H1 (cell line): ENCODE measurements at regions not wholly inside any gene's neighbourhood (a gene's known extent, or its start where the extent isn't known, plus 50 kb on each side); places are given as distances from the start of the nearest gene placed in this dataset.

Experiments
- CTCF ChIA-PET: fragments of 300-600 bp; sonication (Branson Sonifier 250); formaldehyde crosslinking; loops from one replicate; lab custom pipeline; 2021; ENCODE audit not compliant: partially characterized antibody; lab: Charles Lee
- POLR2A ChIA-PET: fragments of 300-600 bp; sonication (Branson Sonifier 250); formaldehyde crosslinking; loops from one replicate; lab custom pipeline; 2021; ENCODE audit warnings: inconsistent platforms; ENCODE audit not compliant: partially characterized antibody; lab: Charles Lee
- DNase-seq, 2 experiments: peaks; one replicate each; pipeline versions ENCODE4 v3.0.0 to v3.0.0-alpha.2; 2010 to 2022; ENCODE audit warnings: low spot score in 2 of 2, low read depth in 1 of 2, mixed read lengths in 1 of 2
- FAIRE-seq: peaks from 2 replicates; lab custom pipeline; 2011; peaks lifted over from hg19 to GRCh38; lab: Jason Lieb, UNC
- H2AFZ ChIP-seq: 2 replicates; pipeline ENCODE4 v1.8.1; 2012; ENCODE audit warnings: low read length, inconsistent platforms
- H2AK5ac ChIP-seq: 2 replicates; pipeline ENCODE4 v1.6.1; 2013; ENCODE audit warnings: low read depth, low read length
- H2BK120ac ChIP-seq: replicated peaks from 2 replicates; pipeline ENCODE3; 2013; ENCODE audit warnings: low read depth, low read length, inconsistent platforms
- H2BK12ac ChIP-seq: 2 replicates; pipeline ENCODE4 v1.6.1; 2013; ENCODE audit warnings: low read depth, low read length
- H2BK15ac ChIP-seq: 2 replicates; pipeline ENCODE4 v1.6.1; 2013; ENCODE audit warnings: low read length
- H2BK20ac ChIP-seq: 2 replicates; pipeline ENCODE4 v1.6.1; 2013; ENCODE audit warnings: low read length
- H2BK5ac ChIP-seq: 2 replicates; pipeline ENCODE4 v1.6.1; 2013; ENCODE audit warnings: low read depth, low read length
- H3K14ac ChIP-seq: 2 replicates; pipeline ENCODE4 v1.6.1; 2013; ENCODE audit warnings: inconsistent platforms; ENCODE audit not compliant: insufficient read length
- H3K18ac ChIP-seq: 2 replicates; pipeline ENCODE4 v1.6.1; 2013; ENCODE audit warnings: low read length; ENCODE audit errors: extremely low read depth
- H3K23ac ChIP-seq: 2 replicates; pipeline ENCODE4 v1.6.1; 2013; ENCODE audit warnings: inconsistent platforms; ENCODE audit not compliant: insufficient read length
- H3K23me2 ChIP-seq: 2 replicates; pipeline ENCODE4 v1.6.1; 2013; ENCODE audit warnings: low read depth, low read length
- H3K27ac ChIP-seq: 2 replicates; pipeline ENCODE4 v1.6.1; 2011; ENCODE audit warnings: low read depth, low read length, inconsistent platforms
- H3K27me3 ChIP-seq, 4 experiments: replicated peaks in 1 of 4; 1 replicate in 1 of 4; 2 replicates in 3 of 4; pipeline versions ENCODE4 v1.6.1 to v1.8.1; 2011 to 2013; ENCODE audit warnings: low read length in 3 of 4, mild to moderate bottlenecking in 3 of 4, inconsistent platforms in 2 of 4, mixed read lengths in 2 of 4, moderate library complexity in 1 of 4; ENCODE audit not compliant: control insufficient read depth in 3 of 4, insufficient read depth in 3 of 4; ENCODE audit errors: extremely low read depth in 1 of 4
- H3K36me3 ChIP-seq, 4 experiments: 2 replicates each; pipeline versions ENCODE4 v1.6.1 to v1.8.1; 2011 to 2013; ENCODE audit warnings: mild to moderate bottlenecking in 4 of 4, low read length in 3 of 4, moderate library complexity in 2 of 4, control low read depth in 1 of 4, inconsistent platforms in 1 of 4; ENCODE audit not compliant: insufficient read depth in 4 of 4, control insufficient read depth in 2 of 4
- H3K4ac ChIP-seq: replicated peaks from 2 replicates; pipeline ENCODE3; 2013; ENCODE audit warnings: low read length, low read depth, mixed read lengths, inconsistent platforms; ENCODE audit not compliant: insufficient read length
- H3K4me1 ChIP-seq, 4 experiments: replicated peaks in 1 of 4; 1 replicate in 1 of 4; 2 replicates in 3 of 4; pipeline versions ENCODE4 v1.6.1 to v1.8.1; 2011 to 2013; ENCODE audit warnings: low read length in 3 of 4, inconsistent platforms in 2 of 4, mixed read lengths in 1 of 4; ENCODE audit not compliant: insufficient read depth in 4 of 4, control insufficient read depth in 3 of 4
- H3K4me2 ChIP-seq, 2 experiments: 2 replicates each; pipeline versions ENCODE4 v1.6.1 to v1.8.1; 2011 to 2013; ENCODE audit warnings: low read depth in 2 of 2, low read length in 2 of 2, control low read depth in 1 of 2, inconsistent platforms in 1 of 2, mild to moderate bottlenecking in 1 of 2; ENCODE audit not compliant: insufficient read depth in 1 of 2
- H3K4me3 ChIP-seq, 4 experiments: fragments of 200-600, 300-600 bp in 1 of 4; sonication (generic), shearing (Covaris generic), sonication (Bioruptor Twin) in 1 of 4; 2 replicates each; pipeline versions ENCODE4 v1.5.1 to v1.8.1; 2011 to 2016; ENCODE audit warnings: low read length in 4 of 4, low read depth in 3 of 4, control low read depth in 2 of 4, inconsistent platforms in 2 of 4, mild to moderate bottlenecking in 2 of 4, mixed read lengths in 1 of 4, moderate library complexity in 1 of 4; ENCODE audit not compliant: insufficient read depth in 2 of 4; ENCODE audit errors: extremely low read depth in 1 of 4
- H3K56ac ChIP-seq: replicated peaks from 2 replicates; pipeline ENCODE3; 2013; ENCODE audit warnings: low read depth, mild to moderate bottlenecking, mixed read lengths, low read length, inconsistent platforms; ENCODE audit not compliant: insufficient read length
- H3K79me1 ChIP-seq: 2 replicates; pipeline ENCODE4 v1.6.1; 2013; ENCODE audit warnings: low read depth, low read length, control low read depth
- H3K79me2 ChIP-seq, 2 experiments: 2 replicates each; pipeline versions ENCODE4 v1.6.1 to v1.8.1; 2012 to 2013; ENCODE audit warnings: low read length in 2 of 2, mild to moderate bottlenecking in 2 of 2, inconsistent platforms in 1 of 2; ENCODE audit not compliant: insufficient read depth in 2 of 2, control insufficient read depth in 1 of 2
- H3K9ac ChIP-seq, 4 experiments: replicated peaks in 1 of 4; 1 replicate in 1 of 4; 2 replicates in 3 of 4; pipeline versions ENCODE4 v1.6.1 to v1.8.1; 2011 to 2013; ENCODE audit warnings: low read depth in 3 of 4, low read length in 3 of 4, control low read depth in 2 of 4, mild to moderate bottlenecking in 2 of 4, moderate library complexity in 2 of 4, inconsistent platforms in 1 of 4; ENCODE audit errors: extremely low read depth in 1 of 4
- H3K9me3 ChIP-seq, 2 experiments: 2 replicates each; pipeline versions ENCODE4 v1.6.1 to v1.8.1; 2012 to 2013; ENCODE audit warnings: mild to moderate bottlenecking in 2 of 2, moderate library complexity in 2 of 2, control low read depth in 1 of 2, inconsistent platforms in 1 of 2, low read depth in 1 of 2, low read length in 1 of 2, mixed read lengths in 1 of 2; ENCODE audit not compliant: insufficient read depth in 2 of 2
- H4K20me1 ChIP-seq, 2 experiments: replicated peaks in 1 of 2; 2 replicates each; pipeline versions ENCODE3 to v1.8.1; 2011 to 2013; ENCODE audit warnings: inconsistent platforms in 2 of 2, low read length in 2 of 2, mild to moderate bottlenecking in 1 of 2; ENCODE audit not compliant: insufficient read depth in 2 of 2, control insufficient read depth in 1 of 2
- H4K5ac ChIP-seq: 2 replicates; pipeline ENCODE4 v1.6.1; 2013; ENCODE audit warnings: low read length, low read depth, mixed read lengths, inconsistent platforms; ENCODE audit not compliant: insufficient read length
- H4K8ac ChIP-seq: 2 replicates; pipeline ENCODE4 v1.8.0; 2013; ENCODE audit warnings: mild to moderate bottlenecking, moderate library complexity, low read length, inconsistent platforms; ENCODE audit not compliant: insufficient read depth; ENCODE audit errors: extremely low read depth
- H4K91ac ChIP-seq: replicated peaks from 2 replicates; pipeline ENCODE3; 2013; ENCODE audit warnings: low read length, mixed read lengths, inconsistent platforms; ENCODE audit not compliant: insufficient read length
- CHD2 ChIP-seq: IDR thresholded peaks from 2 replicates; pipeline ENCODE4 v1.6.1; 2012; ENCODE audit warnings: low read length, improper control_type of control experiment
- WGBS, 2 experiments: shearing (Covaris generic) in 1 of 2; methylation state at CpG; one replicate each; pipeline versions ENCODE4 v1.1.6 to v1.1.7; 2013 to 2015; ENCODE audit warnings: low lambda C conversion rate in 2 of 2, mixed read lengths in 2 of 2, inconsistent platforms in 1 of 2, low coverage in 1 of 2, missing lambda C conversion rate in 1 of 2; ENCODE audit not compliant: insufficient replicate concordance in 2 of 2, insufficient coverage in 1 of 2, insufficient read length in 1 of 2; ENCODE audit errors: extremely low coverage in 1 of 2, missing lambda C conversion rate in 1 of 2; 5-methylcytosine and 5-hydroxymethylcytosine counted together

- no peak overlapping the region for H3K4me3 ChIP-seq
- no peak overlapping the region for H3K4ac ChIP-seq
- H4K5ac ChIP-seq = no peak overlapping the region
- no peak overlapping the region for H2BK5ac ChIP-seq
- H2BK120ac ChIP-seq = no peak overlapping the region
- no peaks in the 10 kb centered on the region for H3K36me3 ChIP-seq
- no peak overlapping the region for H2BK15ac ChIP-seq
- ChIA-PET POLR2A (interaction anchor here (0.6 kb wide), 1 partner anchor 217 kb away, joined by 5 read pairs; no protein-coding TSS in a partner anchor), CTCF (interaction anchor here (0.6 kb wide), 1 partner anchor 842 kb away, joined by 5 read pairs; no protein-coding TSS in a partner anchor)
- no peaks in the 10 kb centered on the region for H3K79me1 ChIP-seq
- H4K20me1 ChIP-seq = no peaks in the 10 kb centered on the region
- no peaks in the 10 kb centered on the region for H3K79me2 ChIP-seq
- no peak overlapping the region for H3K14ac ChIP-seq
- H3K18ac ChIP-seq = no peak overlapping the region
- no peak for FAIRE-seq
- no peak overlapping the region for H3K56ac ChIP-seq
- H3K23ac ChIP-seq = no peak overlapping the region
- H3K27me3 ChIP-seq = no peaks in the 10 kb centered on the region
- H3K4me2 ChIP-seq = no peak overlapping the region
- H2BK20ac ChIP-seq = no peak overlapping the region
- no peak overlapping the region for H3K9ac ChIP-seq
- no peak overlapping the region for H2BK12ac ChIP-seq
- H3K23me2 ChIP-seq = no peaks in the 10 kb centered on the region
- H4K8ac ChIP-seq = no peak overlapping the region
- H4K91ac ChIP-seq = no peak overlapping the region
- H3K27ac ChIP-seq = no peak overlapping the region
- no peak overlapping the region for H2AK5ac ChIP-seq
- no peaks in the 10 kb centered on the region for H3K9me3 ChIP-seq
- no peak overlapping the region for H2AFZ ChIP-seq
- H3K4me1 ChIP-seq = no peaks in the 10 kb centered on the region
- no peak for DNase-seq
- 79% methylated on average over 1 of the region's 1 CpG; no CpG with 5 or more reads in 1 of the 2 experiments for WGBS, 2 experiments
- TF ChIP-seq CHD2 = no peak
These were observed 234.9 kb upstream of the TARS1 start for GRCh38 chr5:33205727-33206410.
